Stimulated activated naive CD4-positive, alpha-beta T cell treated with Interleukin-2 at 50 U/mL for 16 hours (primary cell): ENCODE measurements at regions not wholly inside any gene's neighbourhood (a gene's known extent, or its start where the extent isn't known, plus 50 kb on each side); places are given as distances from the start of the nearest gene placed in this dataset.
A peak's percentile ranks its signal among the peaks of the same experiment; 100 is the strongest.

Experiments used
- DNase-seq: peaks from one replicate; lab custom pipeline; 2025; lab: John Stamatoyannopoulos, UW

DNA sequence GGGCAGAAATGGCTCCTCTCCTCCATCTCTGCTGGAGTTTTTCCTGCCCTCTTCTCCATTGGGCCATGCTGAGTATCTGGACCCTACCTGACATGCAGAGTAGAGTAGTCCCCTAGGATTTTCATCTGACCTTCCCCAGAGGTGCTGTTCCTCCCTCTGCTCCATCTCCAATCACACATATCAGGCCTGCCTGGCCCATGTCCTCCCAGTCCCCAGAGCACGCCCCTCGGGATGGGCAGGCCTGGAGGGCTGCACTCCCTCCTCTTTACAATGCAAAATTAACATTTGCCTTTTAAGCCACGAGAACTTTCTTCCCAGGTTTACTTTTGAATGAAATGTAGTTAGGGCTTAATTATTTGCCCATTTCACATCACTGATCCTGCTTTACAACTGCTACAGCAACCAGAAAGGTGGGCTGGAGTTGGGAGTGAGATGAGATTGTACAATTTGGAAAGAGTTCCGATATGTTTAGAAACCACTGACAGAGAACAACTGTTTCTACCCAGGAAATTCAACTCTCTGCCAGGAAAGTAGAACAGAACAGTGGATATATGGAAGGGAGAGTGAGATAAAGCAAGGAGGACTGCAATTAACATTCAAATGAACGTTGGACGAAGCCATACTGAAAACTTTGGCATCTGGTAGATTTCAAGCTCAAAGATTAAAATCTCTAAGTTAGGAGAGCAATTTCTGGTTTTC lies 184.0 kb upstream of the HABP2 start:
- no peak for DNase-seq

DNA sequence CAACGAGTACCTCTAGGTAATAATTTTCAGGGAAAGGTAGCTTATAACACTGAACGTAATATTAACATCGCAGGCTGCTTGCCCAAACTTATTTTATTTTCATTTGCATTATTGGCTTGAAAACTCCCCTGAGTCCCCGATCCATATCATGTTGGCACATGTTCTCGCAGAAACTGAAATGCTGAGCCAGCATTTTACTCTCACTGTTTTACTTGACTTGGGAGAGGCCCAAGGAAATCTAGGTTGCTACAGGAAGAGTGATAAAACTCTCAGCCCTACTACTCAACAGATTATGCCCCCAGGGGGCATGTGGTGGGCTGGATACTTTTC lies 183.5 kb upstream of the HABP2 start:
- DNase-seq, result no peak

DNA sequence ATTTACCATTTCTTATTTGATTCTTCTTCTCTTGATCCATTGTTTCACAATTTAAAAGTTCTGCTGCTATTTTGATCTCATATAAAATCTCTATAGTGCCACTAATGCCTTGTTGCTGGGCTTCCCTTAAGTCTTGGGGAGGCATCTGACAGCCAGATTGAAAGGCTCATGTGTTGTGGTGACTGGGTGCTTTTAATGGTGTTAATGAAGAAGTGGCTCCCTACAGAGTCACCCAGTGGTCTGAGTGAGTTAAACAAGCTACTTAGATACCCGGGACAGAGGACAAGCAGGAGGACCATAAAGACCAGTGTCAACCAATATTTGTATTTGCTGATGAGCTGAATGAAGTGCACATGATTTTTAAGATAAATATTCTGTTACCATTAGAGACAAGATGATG lies 176.4 kb upstream of the HABP2 start:
- DNase-seq, result no peak

DNA sequence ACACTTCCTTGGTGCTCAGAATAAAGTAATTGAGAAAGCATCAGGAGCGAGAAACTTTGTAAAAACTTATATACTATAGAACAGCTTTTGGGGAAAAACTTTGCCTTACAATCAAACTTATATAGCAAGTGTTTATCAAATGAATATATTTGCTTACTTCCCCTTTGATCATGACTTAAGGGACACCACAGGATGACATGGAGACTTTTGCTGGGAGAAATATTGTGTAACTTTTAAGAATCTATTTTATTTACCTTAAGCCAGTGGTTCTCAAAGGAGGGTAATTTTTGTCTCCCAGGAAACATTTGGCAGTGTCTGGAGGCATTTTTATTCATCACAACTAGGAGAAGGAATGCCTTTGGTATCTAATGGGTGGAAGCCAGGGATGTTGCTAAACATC lies 173.8 kb upstream of the HABP2 start:
- no peak for DNase-seq

DNA sequence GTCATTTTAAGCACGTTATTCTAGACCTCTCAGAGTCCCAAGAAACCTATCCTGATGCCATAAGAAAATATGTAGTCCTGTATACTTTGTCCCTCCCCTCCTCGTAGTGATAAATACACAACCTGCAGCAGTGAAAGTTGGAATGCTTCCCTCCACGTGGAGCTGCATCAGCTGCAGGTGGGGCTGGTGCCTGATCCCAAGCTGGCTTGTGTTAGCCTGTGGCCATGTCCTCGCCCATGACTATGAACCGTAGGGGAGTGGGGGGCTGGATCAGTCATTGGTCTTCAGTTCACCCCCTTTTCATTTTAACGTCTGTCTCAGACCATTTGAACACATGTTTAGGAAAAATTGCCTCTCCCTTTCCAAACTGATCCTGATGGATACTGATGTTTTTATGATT lies 171.4 kb upstream of the HABP2 start:
- DNase-seq, result no peak

DNA sequence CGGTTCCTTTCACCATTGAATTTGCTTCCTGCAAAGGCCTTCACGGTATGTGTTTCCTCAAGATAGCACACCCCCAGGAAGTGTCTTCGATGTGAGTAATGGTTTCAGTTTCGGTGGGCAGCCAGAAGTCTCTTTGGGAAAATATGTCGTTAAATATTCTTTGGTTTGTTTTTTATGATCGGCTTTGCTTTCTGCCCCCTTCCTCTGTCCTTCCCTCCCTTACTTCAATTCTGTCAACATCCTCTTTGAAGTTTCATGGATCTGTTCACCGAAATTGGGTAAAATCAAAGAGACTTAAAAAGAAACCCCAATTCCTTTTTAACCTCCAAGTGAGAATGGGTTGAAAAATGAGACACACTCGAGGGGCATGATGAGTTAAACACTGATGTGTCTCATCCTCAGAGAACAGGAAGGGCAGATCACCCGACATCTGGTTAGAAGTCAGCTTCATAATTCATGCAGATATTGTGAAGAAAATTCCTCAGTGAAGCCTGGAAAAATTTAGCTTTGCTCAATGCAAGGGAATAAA lies 170.8 kb upstream of the HABP2 start:
- no peak for DNase-seq

DNA sequence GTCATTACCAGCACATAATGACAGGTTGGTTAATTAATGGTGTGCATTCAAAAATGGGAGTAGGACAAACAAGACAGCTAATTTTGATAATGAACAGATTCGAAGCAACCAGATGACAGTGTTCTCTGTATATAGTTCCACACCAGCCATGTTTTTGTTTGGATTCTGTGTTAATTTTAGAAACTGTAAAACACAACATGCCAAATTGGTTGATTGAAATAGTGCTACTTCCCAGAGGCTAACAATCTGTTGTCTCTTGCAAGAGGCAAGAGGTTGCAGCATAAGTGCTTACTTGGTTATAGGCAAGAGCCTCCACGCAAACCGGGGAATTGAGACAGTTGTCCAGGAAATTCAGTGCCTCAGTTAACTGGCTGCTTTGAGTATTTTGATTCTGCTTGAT lies 170.2 kb upstream of the HABP2 start:
- no peak for DNase-seq

DNA sequence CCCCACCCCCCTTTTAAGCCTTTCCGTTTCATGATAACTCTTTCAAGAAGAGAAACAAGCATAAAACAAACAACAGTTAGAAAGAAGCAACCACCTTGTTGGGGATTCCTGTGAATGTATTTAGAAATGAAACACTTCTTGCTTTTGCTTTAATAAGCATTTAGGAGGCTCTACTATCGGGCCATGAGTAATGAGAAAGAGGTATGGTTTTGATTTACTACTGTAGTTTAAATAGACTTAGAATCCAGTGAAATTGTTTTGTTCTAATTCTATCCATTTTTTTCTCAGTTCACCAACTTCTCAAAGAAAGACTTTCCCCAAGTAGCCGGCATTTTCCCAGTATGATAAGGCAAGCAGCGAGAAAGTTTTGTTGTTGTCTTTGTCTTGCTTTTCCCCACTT lies 168.7 kb upstream of the HABP2 start:
- DNase-seq, result no peak

DNA sequence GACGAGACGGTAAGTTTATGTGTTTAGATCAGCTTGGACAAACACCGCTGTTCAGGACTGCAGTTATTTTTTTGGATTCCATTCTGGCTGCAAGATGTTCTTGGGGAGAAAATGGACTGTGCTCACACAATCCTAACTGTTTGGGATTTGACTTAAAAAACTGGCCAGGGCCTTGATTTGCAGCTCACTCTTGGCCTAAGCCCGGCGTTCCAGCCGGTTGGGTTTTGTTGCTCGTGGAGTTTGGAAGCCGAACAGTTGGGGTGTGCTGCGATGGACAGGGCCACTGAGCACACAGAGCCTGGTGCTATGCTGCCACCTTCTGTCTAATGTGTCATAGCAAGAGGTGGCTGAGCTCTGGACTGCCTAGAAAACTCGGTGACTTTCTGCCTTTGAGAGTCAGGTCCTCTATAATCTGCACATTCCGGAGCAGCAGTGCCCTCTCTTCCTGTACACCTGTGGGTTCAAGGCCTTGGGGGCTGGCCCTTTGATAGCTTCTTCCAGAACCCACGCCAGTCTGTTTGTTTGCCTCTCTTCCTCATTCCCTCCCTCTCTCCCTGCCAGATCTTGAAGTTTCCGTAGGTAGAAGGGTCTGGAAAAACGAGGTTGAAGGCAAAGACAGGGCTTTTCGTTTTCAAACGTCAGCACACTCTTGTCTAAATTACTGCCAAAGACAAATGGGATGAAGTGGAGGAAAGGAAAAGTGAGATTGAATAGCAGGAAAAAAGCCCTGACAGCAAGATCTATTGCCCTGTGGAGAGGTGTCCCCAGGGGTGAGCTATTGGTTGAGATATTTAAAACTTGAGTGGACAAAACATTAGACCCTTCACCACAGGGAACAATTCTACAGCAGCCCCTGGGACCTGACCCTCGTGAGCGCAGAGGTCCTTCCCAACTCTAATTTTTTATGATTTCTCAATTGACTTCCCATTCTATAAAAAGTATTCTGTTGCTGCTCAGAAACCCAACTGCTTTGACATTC lies 167.5 kb upstream of the HABP2 start:
- peak; percentile 26 for DNase-seq

DNA sequence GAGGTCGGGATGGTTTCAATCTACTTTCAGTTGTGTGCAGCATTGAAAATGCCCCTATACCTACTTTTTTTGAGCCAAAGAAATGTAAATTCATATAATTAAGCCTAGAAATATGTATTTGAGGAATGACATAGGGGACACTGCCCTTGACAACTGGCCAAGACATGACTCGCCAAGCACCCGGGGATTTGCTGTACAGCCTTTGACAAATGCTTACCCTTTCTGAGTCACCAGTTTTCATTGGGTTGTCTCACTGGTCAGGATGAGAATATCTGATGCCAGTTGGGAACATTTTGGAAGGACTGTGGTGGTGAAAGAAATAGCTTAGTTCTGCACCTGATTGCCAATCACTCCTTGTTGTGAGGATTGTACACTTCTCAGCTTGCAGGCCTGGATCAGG lies 166.8 kb upstream of the HABP2 start:
- DNase-seq, result no peak

DNA sequence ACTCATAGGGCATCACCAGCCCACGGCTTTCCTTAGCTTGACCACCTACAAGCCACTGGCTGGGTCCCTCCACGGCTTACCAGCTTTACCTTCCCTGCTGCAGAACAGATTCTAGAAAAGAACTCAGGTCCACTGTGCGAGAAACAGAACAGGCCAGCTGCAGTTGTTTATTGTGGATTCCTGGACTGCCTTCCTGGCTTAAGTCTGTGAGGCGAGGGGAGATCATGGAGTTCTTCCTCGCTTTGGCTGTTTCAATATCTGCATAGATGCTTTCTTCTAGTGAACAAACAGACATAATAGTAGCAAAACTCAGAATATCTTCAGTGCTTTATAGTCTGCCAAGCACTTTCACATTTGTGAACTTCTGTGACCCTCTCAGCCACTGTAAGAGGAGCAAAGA lies 162.9 kb upstream of the HABP2 start:
- DNase-seq, result no peak

DNA sequence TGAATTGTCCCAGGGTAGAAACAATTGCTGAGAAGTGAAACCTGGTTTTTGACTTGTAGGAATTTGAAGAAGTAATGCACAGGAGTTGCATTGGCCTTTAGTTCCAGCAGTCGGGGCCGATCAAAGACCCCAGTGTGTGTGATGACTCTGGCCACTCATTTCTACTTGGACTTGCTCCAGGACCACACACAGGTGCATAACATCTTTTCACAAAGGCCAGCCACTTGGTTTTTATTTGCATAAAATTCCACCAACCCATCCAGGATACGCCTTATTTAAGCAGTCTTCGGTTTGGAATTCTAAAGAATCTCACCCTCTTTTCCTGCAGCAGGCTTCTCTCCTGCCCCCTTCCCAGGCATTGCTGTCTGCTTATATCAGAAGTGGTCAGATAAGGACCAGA lies 162.0 kb upstream of the HABP2 start:
- no peak for DNase-seq

DNA sequence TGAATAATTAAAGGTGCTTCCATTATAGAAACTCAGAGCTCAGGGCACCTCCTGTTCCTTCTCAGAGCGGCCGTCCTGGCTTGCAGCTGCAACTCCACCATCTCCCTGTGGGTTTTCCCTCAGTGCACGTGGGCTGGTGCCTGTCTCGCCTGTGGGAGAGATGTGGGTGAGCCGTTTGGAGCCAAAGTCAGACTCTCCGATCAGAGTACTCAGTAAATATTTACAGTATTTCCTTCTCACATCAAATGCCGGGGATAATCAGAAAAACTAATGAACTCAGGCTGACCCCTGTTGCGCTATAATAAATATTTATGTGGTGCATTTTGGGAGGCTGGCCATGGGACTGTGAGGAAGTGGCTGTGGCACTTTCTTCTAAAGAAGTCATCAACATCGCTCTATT lies 155.8 kb upstream of the HABP2 start:
- no peak for DNase-seq

DNA sequence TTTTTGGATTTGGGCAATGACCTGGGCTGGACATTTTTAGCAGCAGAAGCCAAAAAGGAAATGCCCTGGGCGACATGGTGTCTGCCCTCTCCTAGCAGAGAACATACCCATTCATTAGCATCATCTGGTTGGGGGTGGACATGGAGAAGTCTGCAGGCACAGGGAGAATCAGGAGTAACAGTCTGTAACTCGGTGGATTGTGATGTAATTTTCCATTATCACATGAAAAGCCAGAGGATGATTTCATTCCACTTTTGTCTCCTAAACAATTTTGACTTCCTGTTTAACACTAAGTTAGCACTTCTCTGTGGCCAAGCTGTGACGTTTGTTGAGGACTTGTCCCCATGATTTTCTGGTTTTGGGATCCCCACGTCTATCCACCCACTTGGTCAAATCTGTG lies 153.8 kb upstream of the HABP2 start:
- DNase-seq, result no peak

DNA sequence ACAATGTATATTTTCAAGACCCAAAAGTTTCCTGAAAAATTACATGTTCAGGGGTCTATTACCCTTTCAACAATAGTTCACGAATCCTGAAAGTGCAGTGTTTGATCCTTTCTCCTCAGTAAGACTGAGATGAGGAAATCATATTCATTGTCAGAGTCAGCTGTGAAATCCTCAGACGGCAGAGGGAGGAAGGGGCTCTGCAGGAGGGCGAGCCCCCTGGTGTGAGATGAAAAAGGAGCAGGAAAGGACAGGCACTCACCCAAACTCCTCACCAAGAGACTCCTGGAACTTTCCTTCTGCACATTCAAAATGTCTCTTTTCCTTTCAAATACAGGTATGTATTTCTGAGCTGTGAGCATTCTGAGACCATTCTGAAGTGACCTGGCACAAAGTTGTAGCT lies 150.3 kb upstream of the HABP2 start:
- no peak for DNase-seq

DNA sequence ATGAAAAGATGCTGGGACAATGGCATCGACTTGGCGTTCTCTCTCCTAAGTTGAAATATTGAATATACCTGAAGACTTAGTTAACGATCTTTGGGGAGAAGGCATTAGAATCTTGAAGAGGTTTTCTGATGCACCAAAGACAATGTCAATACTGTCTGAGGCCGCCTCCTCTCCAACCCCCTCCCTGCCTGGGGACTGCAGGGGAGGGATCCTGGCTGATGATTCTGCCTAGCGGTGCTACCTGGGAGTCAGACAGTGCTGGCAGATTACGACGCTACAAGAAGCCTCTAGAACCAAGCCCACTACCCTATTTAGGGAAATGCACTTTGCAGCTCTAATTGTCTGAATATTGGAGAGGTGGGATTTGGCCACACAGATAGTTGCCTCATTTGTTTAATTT lies 145.6 kb upstream of the HABP2 start:
- no peak for DNase-seq

DNA sequence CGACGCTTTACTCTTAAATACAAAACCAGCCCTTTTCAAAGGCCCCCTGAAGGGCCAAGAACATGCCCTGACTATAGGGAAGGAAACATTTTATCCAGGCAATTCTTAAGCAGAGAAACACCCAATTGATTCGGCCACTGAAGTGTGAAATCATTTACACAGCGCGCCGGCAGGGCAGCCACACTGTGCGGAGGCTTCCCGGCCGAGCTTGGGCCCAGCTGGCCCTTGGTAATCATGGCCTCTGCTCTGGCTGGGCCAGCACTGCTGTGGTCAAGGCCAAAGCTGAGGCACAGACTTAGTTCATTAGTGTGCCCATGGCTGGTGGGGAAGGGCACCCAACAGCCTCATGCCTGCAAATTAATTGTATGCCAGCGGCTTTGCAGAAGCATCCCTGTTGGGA lies 143.7 kb upstream of the HABP2 start:
- DNase-seq, result no peak

DNA sequence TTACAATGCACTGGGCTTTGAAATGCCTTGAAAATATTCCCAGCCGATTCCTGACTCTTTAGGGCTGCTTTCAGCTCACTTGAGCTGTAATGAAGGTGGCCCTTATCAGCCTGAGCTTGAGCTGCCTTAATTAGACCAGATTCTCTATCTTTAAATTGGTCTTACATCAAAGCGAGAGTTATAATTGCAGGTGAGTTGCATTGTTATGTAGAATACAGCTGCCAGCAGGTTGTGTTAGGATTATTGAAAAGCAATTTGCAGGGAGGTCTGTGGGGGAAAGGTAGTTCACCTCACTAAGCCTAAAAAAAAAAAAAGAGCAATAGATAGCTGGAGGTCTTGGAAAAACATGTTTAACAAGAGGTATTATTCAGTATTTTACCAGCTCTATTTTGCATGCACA lies 142.2 kb upstream of the HABP2 start:
- no peak for DNase-seq

DNA sequence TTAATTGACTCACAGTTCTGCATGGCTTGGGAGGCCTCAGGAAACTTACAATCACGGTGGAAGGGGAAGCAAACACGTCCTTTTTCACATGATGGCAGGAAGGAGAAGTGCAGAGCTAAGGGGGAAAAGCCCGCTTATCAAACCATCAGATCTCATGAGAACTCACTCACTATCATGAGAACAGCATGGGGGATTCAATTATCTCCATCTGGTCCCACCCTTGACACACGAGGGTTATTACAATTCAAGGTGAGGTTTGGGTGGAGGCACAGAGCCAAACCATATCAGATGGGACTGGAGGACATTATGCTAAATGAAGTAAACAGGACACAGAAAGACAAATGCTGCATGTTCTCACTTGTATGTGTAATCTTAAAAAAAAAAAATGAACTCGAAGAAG lies 141.4 kb upstream of the HABP2 start:
- DNase-seq, result no peak

DNA sequence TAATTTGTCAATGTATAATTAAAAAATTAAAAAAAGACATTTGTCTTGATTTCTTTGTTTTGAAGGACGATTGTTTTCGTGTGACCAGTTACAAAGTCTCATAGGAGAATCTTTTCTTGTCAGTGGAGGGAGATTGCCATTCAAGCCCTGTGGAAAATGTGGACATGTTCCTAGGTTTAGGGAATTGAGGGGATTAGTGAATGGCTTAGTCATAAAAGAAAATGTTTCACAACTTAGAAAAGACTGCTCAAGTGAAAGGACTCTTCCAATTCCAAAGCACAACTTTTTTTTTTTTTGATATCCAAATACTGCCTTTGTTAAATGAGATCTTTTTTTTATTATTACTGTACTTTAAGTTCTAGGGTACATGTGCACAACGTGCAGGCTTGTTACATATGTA lies 140.7 kb upstream of the HABP2 start:
- DNase-seq, result no peak

DNA sequence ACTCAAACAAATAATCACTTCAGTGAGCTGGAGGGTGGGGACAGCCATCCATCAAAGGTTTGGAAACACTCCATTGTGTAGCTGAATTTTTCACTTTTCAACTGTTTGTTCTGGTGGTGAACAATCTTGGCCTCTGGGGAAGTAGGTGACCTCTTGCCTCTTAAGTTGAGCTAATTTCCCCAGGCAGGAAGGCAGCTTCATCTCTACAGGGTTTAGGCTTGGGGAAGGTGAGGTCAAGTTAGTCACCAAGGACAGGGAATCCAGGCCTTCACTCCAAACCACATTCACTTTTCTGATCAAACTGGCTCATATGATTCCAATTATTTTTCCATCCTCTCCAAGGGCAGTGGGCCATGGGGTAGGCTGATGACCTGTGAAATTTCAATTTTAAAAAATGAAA lies 138.3 kb upstream of the HABP2 start:
- DNase-seq, result no peak

DNA sequence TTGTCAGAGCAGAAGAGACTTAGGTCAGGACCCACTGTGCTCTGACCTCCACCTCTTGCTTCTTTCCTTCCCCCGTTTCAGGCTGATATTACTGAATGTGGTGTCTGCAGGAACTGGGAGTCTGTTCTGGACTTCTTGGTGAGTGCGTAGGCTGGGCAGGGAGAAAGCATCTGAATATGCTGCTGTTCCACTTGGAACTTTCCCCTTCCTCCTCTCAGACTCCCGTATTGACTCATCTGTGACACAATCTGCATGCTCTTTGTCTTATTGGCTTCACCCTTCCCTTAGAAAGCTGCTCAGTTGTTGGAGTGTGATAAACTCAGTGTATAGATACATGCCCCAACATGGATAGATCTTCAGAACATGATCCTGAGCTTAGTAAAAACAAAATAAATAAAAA lies 137.6 kb upstream of the HABP2 start:
- no peak for DNase-seq

DNA sequence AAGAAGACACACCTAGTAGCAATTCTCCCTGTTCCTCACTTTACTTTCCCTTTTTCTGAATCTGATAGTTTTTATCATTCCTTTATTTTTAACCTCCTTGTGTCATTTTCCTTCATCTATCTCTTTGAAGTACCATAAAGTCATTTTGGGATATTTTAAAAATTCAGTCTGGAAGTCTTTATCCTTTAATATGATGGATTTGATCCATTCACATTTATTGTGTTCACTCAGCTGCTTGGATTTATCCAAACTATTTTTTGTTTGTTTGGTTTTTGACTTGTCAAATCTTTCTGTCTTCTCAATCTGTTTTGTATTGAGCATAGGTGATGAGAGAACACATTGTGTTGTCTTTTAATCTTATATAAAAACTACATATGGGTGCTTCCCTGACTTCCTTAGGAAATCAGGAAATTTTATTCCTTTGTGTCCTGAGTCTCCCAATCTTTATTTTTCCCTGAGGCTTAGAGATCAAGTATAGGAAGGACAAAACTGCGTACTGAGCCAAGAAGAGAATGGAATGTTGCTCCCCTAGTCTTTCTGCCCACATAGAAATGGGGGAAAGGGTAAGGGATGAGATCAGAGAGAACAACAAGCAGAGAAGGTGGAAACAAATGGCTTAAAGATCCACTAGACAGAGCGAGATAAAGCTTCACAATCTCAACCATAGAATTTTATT lies 132.7 kb upstream of the HABP2 start:
- no peak for DNase-seq
